Kidney epithelial cell (primary cell): ENCODE measurements at regions not wholly inside any gene's neighbourhood (a gene's known extent, or its start where the extent isn't known, plus 50 kb on each side); places are given as distances from the start of the nearest gene placed in this dataset.

Source experiments
- DNase-seq: peaks from one replicate; pipeline ENCODE4 v3.0.0-alpha.2; 2010; ENCODE audit warnings: low read depth
- H3K27me3 ChIP-seq: 2 replicates; pipeline ENCODE4 v1.6.0; 2011; ENCODE audit warnings: low read length; ENCODE audit not compliant: control insufficient read depth, insufficient read depth
- H3K36me3 ChIP-seq: 2 replicates; pipeline ENCODE4 v1.5.1; 2011; ENCODE audit warnings: low read length; ENCODE audit not compliant: control insufficient read depth, insufficient read depth
- H3K4me3 ChIP-seq: 2 replicates; pipeline ENCODE4 v1.5.1; 2011; ENCODE audit warnings: low read depth, mild to moderate bottlenecking, control low read depth, low read length
- TF ChIP-seq, protein P1 (sequence below): IDR thresholded peaks from 2 replicates; pipeline ENCODE4 v1.5.1; 2011; ENCODE audit warnings: mild to moderate bottlenecking, moderate library complexity, low read length, control low read depth, inconsistent platforms; ENCODE audit not compliant: insufficient read depth, poor library complexity, severe bottlenecking

DNA sequence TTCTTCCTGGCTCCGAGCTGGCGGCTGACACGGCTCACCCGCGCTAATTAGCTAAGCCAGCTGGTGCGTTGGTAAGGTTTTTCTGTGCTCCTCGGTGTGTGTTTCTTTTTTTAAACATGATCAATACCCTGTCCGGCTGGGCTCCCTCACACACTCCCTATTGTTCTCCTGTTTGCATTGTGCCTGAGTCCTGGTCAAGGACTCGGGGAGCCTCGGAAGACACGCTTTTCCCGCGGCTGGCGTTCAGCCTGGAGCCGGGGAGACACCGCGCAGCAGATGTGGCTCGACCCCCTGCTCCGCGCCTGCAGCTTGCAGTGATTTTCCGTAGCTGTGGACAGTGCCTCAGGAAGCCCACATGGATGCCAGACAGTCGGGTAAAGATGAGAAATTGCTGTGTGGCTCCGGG, 454.9 kb upstream of the CADM1 start:
- TF ChIP-seq, protein P1, sequence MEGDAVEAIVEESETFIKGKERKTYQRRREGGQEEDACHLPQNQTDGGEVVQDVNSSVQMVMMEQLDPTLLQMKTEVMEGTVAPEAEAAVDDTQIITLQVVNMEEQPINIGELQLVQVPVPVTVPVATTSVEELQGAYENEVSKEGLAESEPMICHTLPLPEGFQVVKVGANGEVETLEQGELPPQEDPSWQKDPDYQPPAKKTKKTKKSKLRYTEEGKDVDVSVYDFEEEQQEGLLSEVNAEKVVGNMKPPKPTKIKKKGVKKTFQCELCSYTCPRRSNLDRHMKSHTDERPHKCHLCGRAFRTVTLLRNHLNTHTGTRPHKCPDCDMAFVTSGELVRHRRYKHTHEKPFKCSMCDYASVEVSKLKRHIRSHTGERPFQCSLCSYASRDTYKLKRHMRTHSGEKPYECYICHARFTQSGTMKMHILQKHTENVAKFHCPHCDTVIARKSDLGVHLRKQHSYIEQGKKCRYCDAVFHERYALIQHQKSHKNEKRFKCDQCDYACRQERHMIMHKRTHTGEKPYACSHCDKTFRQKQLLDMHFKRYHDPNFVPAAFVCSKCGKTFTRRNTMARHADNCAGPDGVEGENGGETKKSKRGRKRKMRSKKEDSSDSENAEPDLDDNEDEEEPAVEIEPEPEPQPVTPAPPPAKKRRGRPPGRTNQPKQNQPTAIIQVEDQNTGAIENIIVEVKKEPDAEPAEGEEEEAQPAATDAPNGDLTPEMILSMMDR = no peak
- no peak for DNase-seq
- Histone ChIP-seq H3K27me3 (no peaks in the 10 kb centered on the region), H3K36me3 (no peaks in the 10 kb centered on the region), H3K4me3 (no peak overlapping the region)

DNA sequence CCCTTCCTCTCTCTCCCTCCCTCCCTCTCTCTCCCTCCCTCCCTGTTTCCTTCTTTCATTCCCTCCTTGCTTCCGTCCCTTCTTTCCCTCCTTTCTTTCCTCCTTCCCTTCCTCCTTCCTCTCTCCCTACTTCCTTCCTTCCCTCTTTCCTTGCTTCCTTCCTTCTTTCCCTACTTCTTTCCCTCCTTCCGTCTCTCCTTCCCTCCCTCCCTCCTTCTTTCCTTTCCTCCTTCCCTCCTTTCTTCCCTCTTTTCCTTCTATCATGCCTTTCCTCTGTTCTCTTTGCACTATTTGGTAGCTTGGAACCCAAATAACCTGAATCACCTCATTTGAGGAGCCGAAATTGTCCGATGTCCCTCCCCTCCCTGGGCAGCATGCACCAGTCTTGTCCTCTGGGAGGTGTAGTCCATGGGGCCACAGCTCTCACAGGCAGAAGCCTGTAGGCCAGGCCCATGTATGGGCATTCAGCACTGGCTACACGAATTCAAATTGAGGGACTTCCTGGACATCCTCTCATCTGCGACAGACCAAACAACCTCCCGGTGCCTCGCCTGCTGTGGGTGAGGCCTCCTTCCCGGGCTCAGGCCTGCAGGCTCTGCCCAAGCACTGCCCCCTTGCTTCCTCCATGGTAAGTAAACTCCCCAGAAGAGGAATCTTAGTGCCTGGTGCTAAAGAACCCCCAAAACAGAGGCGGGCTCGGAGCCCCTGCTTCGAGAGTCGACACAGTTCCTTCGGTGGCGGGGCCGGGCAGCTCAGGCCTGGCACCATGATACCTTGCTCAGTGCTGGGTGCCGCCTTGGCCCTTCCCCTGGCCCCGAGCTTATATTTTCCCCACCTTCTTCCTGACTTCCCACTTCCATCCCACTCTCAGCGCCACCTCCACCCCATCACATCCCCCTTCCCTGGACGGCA, 454.1 kb upstream of the CADM1 start:
- no peak for DNase-seq
- H3K27me3 ChIP-seq = no peaks in the 10 kb centered on the region
- TF ChIP-seq, protein P1 = no peak
- H3K4me3 ChIP-seq = no peak overlapping the region
- H3K36me3 ChIP-seq = no peaks in the 10 kb centered on the region

DNA sequence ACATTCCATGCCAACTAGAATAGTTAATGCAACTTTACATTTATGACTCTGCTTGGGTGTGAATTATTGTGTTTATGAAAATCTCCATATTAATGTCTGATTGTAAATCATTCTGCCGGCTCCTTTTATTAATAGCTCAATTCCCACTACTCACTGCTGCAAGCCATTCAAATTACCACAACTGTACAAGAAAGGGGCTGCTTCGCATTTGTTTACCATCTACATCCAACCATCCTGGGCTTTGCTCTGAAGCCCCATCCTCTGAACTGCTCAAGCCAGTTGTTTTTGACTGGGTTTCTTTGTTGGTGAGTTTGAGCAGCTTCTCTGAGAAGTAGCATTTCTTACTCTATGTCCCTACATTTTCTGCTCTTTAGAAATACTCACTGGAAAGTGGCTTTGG, 451.6 kb upstream of the CADM1 start:
- Histone ChIP-seq H3K36me3 (no peaks in the 10 kb centered on the region), H3K4me3 (no peak overlapping the region), H3K27me3 (no peaks in the 10 kb centered on the region)
- TF ChIP-seq, protein P1 = no peak
- no peak for DNase-seq

DNA sequence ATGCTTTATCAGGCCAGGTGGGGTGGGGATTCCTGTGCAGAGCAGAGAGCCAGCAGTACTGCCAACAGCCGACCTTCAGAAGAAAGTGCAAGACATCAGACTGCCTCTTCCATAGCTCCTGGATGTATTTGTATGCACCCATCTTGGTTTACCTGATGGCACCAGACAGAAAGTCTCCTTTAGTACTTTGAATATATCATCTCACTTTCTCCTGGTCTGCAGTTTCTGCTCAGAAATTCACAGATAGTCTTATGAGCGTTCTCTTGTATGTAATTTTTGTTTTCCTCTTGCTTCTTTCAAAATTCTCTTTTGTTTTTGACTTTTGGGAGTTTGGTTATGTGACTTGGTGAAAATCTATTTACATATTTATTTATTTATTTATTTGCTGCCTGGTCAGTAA, 446.4 kb upstream of the CADM1 start:
- DNase-seq = no peak
- H3K4me3 ChIP-seq = no peak overlapping the region
- TF ChIP-seq, protein P1 = no peak
- no peaks in the 10 kb centered on the region for H3K36me3 ChIP-seq
- no peaks in the 10 kb centered on the region for H3K27me3 ChIP-seq

GRCh38 chr11:115944596-115944995, 440.4 kb upstream of the CADM1 start:
- TF ChIP-seq, protein P1 = no peak
- Histone ChIP-seq H3K4me3 (no peak overlapping the region), H3K27me3 (no peaks in the 10 kb centered on the region)

DNA sequence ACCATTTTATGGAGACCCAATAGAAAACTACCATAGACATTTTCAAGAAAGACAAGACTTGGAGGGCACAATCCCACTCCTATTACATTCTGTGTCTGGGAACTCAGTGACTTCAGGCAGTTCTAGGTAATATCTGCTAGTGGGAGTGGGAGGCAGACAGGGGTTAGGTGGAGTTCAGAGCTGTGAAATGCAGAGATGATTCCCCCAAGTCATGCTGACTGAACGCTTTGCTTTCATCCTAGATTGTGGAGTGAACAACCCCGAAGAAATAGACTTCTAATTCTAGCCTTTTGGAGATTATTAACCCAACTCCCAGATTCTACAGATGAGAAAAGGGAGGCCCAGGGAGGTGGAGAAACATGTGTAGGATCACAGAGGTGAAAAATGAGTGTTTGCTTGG, 437.8 kb upstream of the CADM1 start:
- no peak overlapping the region for H3K4me3 ChIP-seq
- H3K36me3 ChIP-seq = no peaks in the 10 kb centered on the region
- DNase-seq = no peak
- TF ChIP-seq, protein P1 = no peak
- no peaks in the 10 kb centered on the region for H3K27me3 ChIP-seq

More at GRCh38 chr11:115944596-115944995, 440.4 kb upstream of the CADM1 start:
- no peaks in the 10 kb centered on the region for H3K36me3 ChIP-seq
- DNase-seq = no peak
